Calu3 (cell line): ENCODE measurements at regions not wholly inside any gene's neighbourhood (a gene's known extent, or its start where the extent isn't known, plus 50 kb on each side); places are given as distances from the start of the nearest gene placed in this dataset.
"Not testable (repeated sequence)": the region's sequence is repeated elsewhere in the genome, so short reads cannot be mapped to it uniquely, and the experiment has no call there.

Experiments
- BruUV-seq: library from RNA; stranded (reverse); fragments of 400-500 nt; replicated peaks from 2 replicates; lab custom pipeline; 2021; lab: Mats Ljungman, UMichigan
- CTCF ChIA-PET: fragments of 300-600 bp; sonication (Branson Sonifier 250); formaldehyde crosslinking; loops from one replicate; lab custom pipeline; 2022; ENCODE audit warnings: antibody characterized with exemption; lab: Charles Lee
- DNase-seq: peaks from one replicate; pipeline ENCODE4 v3.0.0; 2022
- H3K27ac Mint-ChIP-seq: one replicate; pipeline ENCODE4 v1.8.0; 2022; ENCODE audit warnings: mixed read lengths; ENCODE audit not compliant: unreplicated experiment
- H3K27me3 Mint-ChIP-seq: one replicate; pipeline ENCODE4 v1.8.0; 2022; ENCODE audit warnings: mixed read lengths; ENCODE audit not compliant: unreplicated experiment
- H3K36me3 Mint-ChIP-seq: one replicate; pipeline ENCODE4 v1.8.0; 2022; ENCODE audit warnings: mild to moderate bottlenecking, moderate library complexity, mixed read lengths; ENCODE audit not compliant: insufficient read depth, unreplicated experiment
- H3K4me1 Mint-ChIP-seq: one replicate; pipeline ENCODE4 v1.8.0; 2022; ENCODE audit warnings: mild to moderate bottlenecking, low read depth, mixed read lengths; ENCODE audit not compliant: unreplicated experiment
- H3K4me3 Mint-ChIP-seq: one replicate; pipeline ENCODE4 v1.8.0; 2022; ENCODE audit warnings: mild to moderate bottlenecking, low read depth, moderate library complexity, mixed read lengths; ENCODE audit not compliant: unreplicated experiment
- H3K9me3 Mint-ChIP-seq: one replicate; pipeline ENCODE4 v1.8.0; 2022; ENCODE audit warnings: low read depth, mixed read lengths; ENCODE audit not compliant: unreplicated experiment
- CTCF ChIP-seq: fragments of 200-600 bp; IDR thresholded peaks from one replicate; pipeline ENCODE4 v1.8.0; 2022; ENCODE audit warnings: antibody characterized with exemption; ENCODE audit not compliant: unreplicated experiment
- intact Hi-C: fragments of 100-400 bp; cut with micrococcal nuclease; formaldehyde crosslinking; loops from one replicate; pipeline ENCODE4 v1.10.0; 2022; ENCODE audit not compliant: unreplicated experiment

DNA sequence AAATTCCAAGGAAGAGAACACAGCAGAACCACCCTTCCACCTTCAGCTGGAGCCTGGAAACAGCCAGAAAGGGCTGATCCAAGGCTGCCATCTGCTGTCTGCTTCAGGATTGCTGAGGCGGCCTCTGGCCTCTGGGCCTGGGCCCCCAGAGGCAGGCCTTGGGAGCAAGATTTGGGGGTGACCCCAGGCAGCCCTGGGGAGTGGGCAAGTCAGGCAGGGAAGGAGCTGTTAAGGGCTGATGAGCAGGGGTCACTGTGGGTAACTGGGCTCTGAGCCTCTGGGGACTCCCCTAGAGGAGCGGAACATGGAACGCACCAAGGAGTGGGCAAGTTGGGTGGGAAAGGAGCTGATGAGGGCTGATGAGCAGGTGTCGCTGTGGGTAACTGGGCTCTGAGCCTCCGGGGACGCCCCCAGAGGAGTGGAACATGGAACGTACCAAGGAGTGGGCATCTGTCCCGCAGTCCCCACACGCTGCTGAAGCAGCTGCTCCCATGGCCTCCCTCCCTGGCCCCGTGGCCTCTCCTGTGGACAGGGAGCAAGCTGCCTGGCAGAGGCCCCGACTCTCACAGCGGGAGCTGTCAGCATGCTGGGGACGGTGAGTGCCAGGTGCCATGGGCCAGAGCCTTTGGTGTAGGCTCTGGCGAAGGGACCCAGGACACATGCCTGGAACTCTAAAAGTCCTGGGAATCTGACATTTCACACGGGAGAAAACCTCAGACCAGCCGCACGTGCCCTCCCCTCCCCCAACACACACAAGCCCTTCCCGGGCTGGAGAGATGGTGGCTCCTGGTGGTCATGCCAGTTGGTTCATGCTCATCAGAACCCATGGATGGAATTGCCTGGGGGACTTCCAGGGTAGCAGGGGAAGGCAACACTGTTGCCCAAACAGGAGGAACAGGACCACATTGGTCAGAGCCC, 148.8 kb downstream of the NPIPB11 start:
- Mint-ChIP-seq H3K27ac (peak overlapping the region; percentile 68), H3K4me3 (peak overlapping the region; percentile 26), H3K36me3 (peaks cover 74% of the 10 kb centered on the region), H3K4me1 (peaks cover 38% of the 10 kb centered on the region)
- CTCF ChIA-PET, H3K27me3 Mint-ChIP-seq, intact Hi-C loops, H3K9me3 Mint-ChIP-seq, DNase-seq, BruUV-seq: not testable (repeated sequence)
- TF ChIP-seq CTCF, result peak; percentile 23

DNA sequence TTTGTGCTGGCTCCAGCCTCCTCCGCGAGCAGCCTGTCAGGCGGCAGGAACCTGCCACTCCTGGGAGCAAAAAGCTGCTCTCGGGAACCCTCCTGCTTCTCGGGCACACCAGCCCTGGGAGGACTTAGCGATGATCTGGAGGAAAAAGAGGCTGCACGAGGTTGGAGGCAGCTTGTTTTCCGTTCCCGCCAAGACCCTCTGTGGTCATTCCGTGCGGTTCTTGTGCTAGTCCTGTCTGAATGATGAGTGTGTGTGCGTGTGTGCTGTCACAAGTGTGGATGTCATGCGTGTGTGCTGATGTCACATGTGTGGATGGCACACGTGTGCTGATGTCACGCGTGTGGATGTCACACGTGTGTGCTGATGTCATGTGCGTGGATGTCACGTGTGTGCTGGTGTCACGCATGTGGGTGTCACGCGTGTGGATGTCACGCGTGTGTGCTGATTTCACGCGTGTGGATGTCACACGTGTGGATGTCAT, 150.0 kb downstream of the NPIPB11 start:
- H3K27me3 Mint-ChIP-seq, result no peaks in the 10 kb centered on the region
- DNase-seq, result no peak
- H3K4me1 Mint-ChIP-seq, result peaks cover 36% of the 10 kb centered on the region
- no TSS peak for BruUV-seq
- CTCF ChIA-PET, result no interaction called here
- no peak overlapping the region for H3K4me3 Mint-ChIP-seq
- no peak overlapping the region for H3K27ac Mint-ChIP-seq
- no peaks in the 10 kb centered on the region for H3K9me3 Mint-ChIP-seq
- H3K36me3 Mint-ChIP-seq, result peaks cover 63% of the 10 kb centered on the region
- no peak for TF ChIP-seq CTCF
- intact Hi-C loops, result no loop called here

DNA sequence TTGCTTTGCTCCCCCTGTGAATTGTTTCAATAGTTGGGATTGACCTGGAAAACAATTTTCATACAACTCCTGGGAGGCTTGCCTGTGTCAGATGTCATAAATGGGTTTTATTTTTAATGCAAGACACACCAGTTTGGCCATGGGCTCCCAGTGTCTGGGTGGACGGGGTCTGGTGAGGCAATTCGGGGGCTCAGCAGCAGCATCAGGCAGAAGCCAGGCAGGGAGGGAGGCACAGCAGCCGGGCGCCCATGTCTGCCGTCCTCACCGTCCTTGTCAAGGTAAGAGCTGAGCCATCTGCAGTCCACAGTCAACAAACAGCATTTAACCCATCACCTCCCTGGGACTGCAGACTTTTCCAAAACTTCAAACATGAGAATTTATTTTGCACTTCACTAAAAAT, 150.6 kb downstream of the NPIPB11 start:
- H3K4me3 Mint-ChIP-seq, DNase-seq, H3K27me3 Mint-ChIP-seq, BruUV-seq, CTCF ChIA-PET, H3K27ac Mint-ChIP-seq, intact Hi-C loops, H3K9me3 Mint-ChIP-seq: not testable (repeated sequence)
- peaks cover 58% of the 10 kb centered on the region for H3K36me3 Mint-ChIP-seq
- H3K4me1 Mint-ChIP-seq, result peaks cover 36% of the 10 kb centered on the region

DNA sequence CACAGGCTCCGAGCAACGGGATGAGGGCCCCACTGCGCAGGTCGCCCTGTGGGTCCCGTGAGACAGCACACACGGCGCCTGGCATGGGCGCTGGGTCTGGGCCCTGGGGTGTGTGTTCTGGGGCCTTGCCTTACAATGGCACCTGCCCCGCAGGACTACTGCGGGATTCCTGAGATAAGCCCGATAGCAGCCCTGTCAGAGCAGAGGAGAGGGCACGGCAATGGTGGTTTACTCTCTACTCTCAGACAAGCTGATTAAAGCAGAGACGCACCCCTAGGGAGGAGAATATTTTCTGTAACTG, 151.1 kb downstream of the NPIPB11 start:
- H3K9me3 Mint-ChIP-seq, intact Hi-C loops, BruUV-seq: not testable (repeated sequence)

GRCh38 chr16:29254676-29255495, 151.6 kb downstream of the NPIPB11 start:
- Mint-ChIP-seq H3K4me3 (no peak overlapping the region), H3K9me3 (no peaks in the 10 kb centered on the region), H3K27me3 (no peaks in the 10 kb centered on the region), H3K36me3 (peaks cover 58% of the 10 kb centered on the region), H3K4me1 (peaks cover 36% of the 10 kb centered on the region), H3K27ac (no peak overlapping the region)
- CTCF ChIA-PET, result no interaction called here
- no peak for DNase-seq
- no TSS peak for BruUV-seq
- intact Hi-C loops, result no loop called here
- no peak for TF ChIP-seq CTCF

More for the DNA sequence above, 151.1 kb downstream of the NPIPB11 start:
- Mint-ChIP-seq H3K4me1 (peaks cover 36% of the 10 kb centered on the region), H3K36me3 (peaks cover 58% of the 10 kb centered on the region)
- H3K27me3 Mint-ChIP-seq, CTCF ChIA-PET, H3K4me3 Mint-ChIP-seq, DNase-seq, H3K27ac Mint-ChIP-seq: not testable (repeated sequence)

DNA sequence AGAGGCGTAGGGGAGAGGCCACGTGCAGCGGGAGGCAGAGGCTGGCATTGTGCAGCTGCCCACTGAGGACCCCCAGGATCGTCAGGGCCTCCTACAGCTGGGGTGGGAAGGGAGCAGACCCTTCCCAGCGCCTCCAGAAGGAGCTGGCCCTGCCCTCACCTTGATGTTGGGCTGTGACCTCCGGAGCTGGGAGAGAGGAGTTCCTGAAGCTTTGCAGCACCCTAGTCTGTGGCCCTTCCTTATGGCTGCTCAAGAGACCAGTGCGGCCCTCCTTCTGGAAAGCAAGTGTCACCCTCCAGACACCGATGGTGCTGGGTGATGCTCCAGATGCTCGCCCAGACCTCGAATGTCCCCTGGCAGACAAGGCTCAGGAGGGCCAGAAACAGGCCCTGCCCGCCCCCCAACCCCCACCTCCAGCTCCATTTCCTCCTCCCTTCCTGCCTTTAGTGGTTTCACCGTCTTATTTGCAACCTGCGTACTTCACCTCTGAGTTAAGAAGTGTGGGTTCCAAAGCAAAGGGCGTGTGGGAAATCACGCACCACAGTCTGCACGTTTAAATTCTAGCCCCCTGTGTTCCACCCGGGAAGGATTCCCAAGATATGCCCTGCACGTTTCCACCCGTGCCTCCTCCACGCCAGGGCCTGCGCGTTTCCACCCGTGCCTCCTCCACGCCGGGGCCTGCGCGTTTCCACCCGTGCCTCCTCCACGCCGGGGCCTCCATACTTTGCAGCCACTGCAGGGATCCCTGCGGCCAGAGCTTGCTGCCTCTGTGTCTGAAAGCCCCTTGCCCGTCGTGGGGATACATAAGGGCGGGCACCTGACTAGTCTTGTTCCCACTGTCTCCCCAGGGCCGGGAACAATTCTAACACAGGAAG, 152.6 kb downstream of the NPIPB11 start:
- Mint-ChIP-seq H3K36me3 (peaks cover 50% of the 10 kb centered on the region), H3K4me1 (peaks cover 35% of the 10 kb centered on the region)
- BruUV-seq, DNase-seq, H3K27ac Mint-ChIP-seq, H3K4me3 Mint-ChIP-seq, intact Hi-C loops, CTCF ChIA-PET, H3K27me3 Mint-ChIP-seq, H3K9me3 Mint-ChIP-seq: not testable (repeated sequence)
